ENCODE measurements at regions not wholly inside any gene's neighbourhood (a gene's known extent, or its start where the extent isn't known, plus 50 kb on each side); places are given as distances from the start of the nearest gene placed in this dataset.

GRCh38 chr3:76673171-76673570 is 366.7 kb upstream of the ROBO2 start:
- no peaks in the 10 kb centered on the region for H3K36me3 ChIP-seq (ENCODE audit: insufficient read depth, low read length)
- no peaks in the 10 kb centered on the region for H3K9me3 ChIP-seq (ENCODE audit: control insufficient read depth, insufficient read depth, low read length)
- no peak overlapping the region for H3K9ac ChIP-seq (ENCODE audit: low read depth, low read length)
- peaks cover 7% of the 10 kb centered on the region for H3K4me1 ChIP-seq (ENCODE audit: insufficient read depth, low read length)

- Histone ChIP-seq H3K4me1 (ENCODE audit: insufficient read depth, low read length) (peaks cover 5% of the 10 kb centered on the region; the same call in 1 of the 2 replicates), H3K36me3 (ENCODE audit: insufficient read depth, low read length) (no peaks in the 10 kb centered on the region), H3K9ac (ENCODE audit: low read depth, low read length) (no peak overlapping the region), H3K9me3 (ENCODE audit: control insufficient read depth, insufficient read depth, low read length) (no peaks in the 10 kb centered on the region)
Measured at GRCh38 chr3:76679541-76679940, 360.4 kb upstream of the ROBO2 start.

GRCh38 chr3:76683256-76683655 is 356.6 kb upstream of the ROBO2 start:
- peaks cover 14% of the 10 kb centered on the region for H3K4me1 ChIP-seq (ENCODE audit: insufficient read depth, low read length)
- no peaks in the 10 kb centered on the region for H3K9me3 ChIP-seq (ENCODE audit: control insufficient read depth, insufficient read depth, low read length)
- no peak overlapping the region for H3K9ac ChIP-seq (ENCODE audit: low read depth, low read length)
- H3K36me3 ChIP-seq (ENCODE audit: insufficient read depth, low read length): no peaks in the 10 kb centered on the region

GRCh38 chr3:76684946-76685345 is 355.0 kb upstream of the ROBO2 start:
- Histone ChIP-seq H3K36me3 (ENCODE audit: insufficient read depth, low read length) (no peaks in the 10 kb centered on the region), H3K4me1 (ENCODE audit: insufficient read depth, low read length) (peaks cover 14% of the 10 kb centered on the region), H3K9me3 (ENCODE audit: control insufficient read depth, insufficient read depth, low read length) (no peaks in the 10 kb centered on the region)

GRCh38 chr3:76685858-76686257 is 354.0 kb upstream of the ROBO2 start:
- Histone ChIP-seq H3K9me3 (ENCODE audit: control insufficient read depth, insufficient read depth, low read length) (no peaks in the 10 kb centered on the region), H3K9ac (ENCODE audit: low read depth, low read length) (no peak overlapping the region), H3K4me1 (ENCODE audit: insufficient read depth, low read length) (peaks cover 14% of the 10 kb centered on the region), H3K36me3 (ENCODE audit: insufficient read depth, low read length) (no peaks in the 10 kb centered on the region)

More at GRCh38 chr3:76684946-76685345, 355.0 kb upstream of the ROBO2 start:
- no peak overlapping the region for H3K9ac ChIP-seq (ENCODE audit: low read depth, low read length)

- Histone ChIP-seq H3K4me1 (ENCODE audit: insufficient read depth, low read length) (peaks cover 14% of the 10 kb centered on the region), H3K36me3 (ENCODE audit: insufficient read depth, low read length) (no peaks in the 10 kb centered on the region), H3K9ac (ENCODE audit: low read depth, low read length) (no peak overlapping the region), H3K9me3 (ENCODE audit: control insufficient read depth, insufficient read depth, low read length) (no peaks in the 10 kb centered on the region)
Measured at GRCh38 chr3:76687019-76687418, 352.9 kb upstream of the ROBO2 start.

GRCh38 chr3:76694063-76694462 is 345.8 kb upstream of the ROBO2 start:
- no peaks in the 10 kb centered on the region for H3K36me3 ChIP-seq (ENCODE audit: insufficient read depth, low read length)
- H3K4me1 ChIP-seq (ENCODE audit: insufficient read depth, low read length): no peaks in the 10 kb centered on the region; the same call in 1 of the 2 replicates
- no peak overlapping the region for H3K9ac ChIP-seq (ENCODE audit: low read depth, low read length)
- no peaks in the 10 kb centered on the region for H3K9me3 ChIP-seq (ENCODE audit: control insufficient read depth, insufficient read depth, low read length)

GRCh38 chr3:76698136-76698706 is 341.7 kb upstream of the ROBO2 start:
- H3K9ac ChIP-seq (ENCODE audit: low read depth, low read length): no peak overlapping the region
- H3K4me1 ChIP-seq (ENCODE audit: insufficient read depth, low read length): peaks cover 8% of the 10 kb centered on the region; the same call in 1 of the 2 replicates
- no peaks in the 10 kb centered on the region for H3K36me3 ChIP-seq (ENCODE audit: insufficient read depth, low read length)
- no peaks in the 10 kb centered on the region for H3K9me3 ChIP-seq (ENCODE audit: control insufficient read depth, insufficient read depth, low read length)

GRCh38 chr3:76699846-76700245 is 340.1 kb upstream of the ROBO2 start:
- no peaks in the 10 kb centered on the region for H3K36me3 ChIP-seq (ENCODE audit: insufficient read depth, low read length)
- no peaks in the 10 kb centered on the region for H3K9me3 ChIP-seq (ENCODE audit: control insufficient read depth, insufficient read depth, low read length)
- peaks cover 8% of the 10 kb centered on the region; the same call in 1 of the 2 replicates for H3K4me1 ChIP-seq (ENCODE audit: insufficient read depth, low read length)
- no peak overlapping the region for H3K9ac ChIP-seq (ENCODE audit: low read depth, low read length)

GRCh38 chr3:76700323-76700722 is 339.6 kb upstream of the ROBO2 start:
- H3K36me3 ChIP-seq (ENCODE audit: insufficient read depth, low read length): no peaks in the 10 kb centered on the region
- H3K9ac ChIP-seq (ENCODE audit: low read depth, low read length): no peak overlapping the region
- no peaks in the 10 kb centered on the region for H3K9me3 ChIP-seq (ENCODE audit: control insufficient read depth, insufficient read depth, low read length)
- H3K4me1 ChIP-seq (ENCODE audit: insufficient read depth, low read length): peaks cover 8% of the 10 kb centered on the region; the same call in 1 of the 2 replicates

- Histone ChIP-seq H3K4me1 (ENCODE audit: insufficient read depth, low read length) (peaks cover 8% of the 10 kb centered on the region; the same call in 1 of the 2 replicates), H3K36me3 (ENCODE audit: insufficient read depth, low read length) (no peaks in the 10 kb centered on the region), H3K9ac (ENCODE audit: low read depth, low read length) (no peak overlapping the region), H3K9me3 (ENCODE audit: control insufficient read depth, insufficient read depth, low read length) (no peaks in the 10 kb centered on the region)
Measured at GRCh38 chr3:76702676-76703075, 337.2 kb upstream of the ROBO2 start.

- H3K4me1 ChIP-seq (ENCODE audit: insufficient read depth, low read length): peaks cover 3% of the 10 kb centered on the region; the same call in 1 of the 2 replicates
- H3K9ac ChIP-seq (ENCODE audit: low read depth, low read length): no peak overlapping the region
- H3K36me3 ChIP-seq (ENCODE audit: insufficient read depth, low read length): no peaks in the 10 kb centered on the region
- H3K9me3 ChIP-seq (ENCODE audit: control insufficient read depth, insufficient read depth, low read length): no peaks in the 10 kb centered on the region
Measured at GRCh38 chr3:76715426-76715825, 324.5 kb upstream of the ROBO2 start.

- Histone ChIP-seq H3K9ac (ENCODE audit: low read depth, low read length) (no peak overlapping the region), H3K36me3 (ENCODE audit: insufficient read depth, low read length) (no peaks in the 10 kb centered on the region), H3K9me3 (ENCODE audit: control insufficient read depth, insufficient read depth, low read length) (no peaks in the 10 kb centered on the region), H3K4me1 (ENCODE audit: insufficient read depth, low read length) (no peaks in the 10 kb centered on the region)
Measured at GRCh38 chr3:76723366-76723765, 316.5 kb upstream of the ROBO2 start.

- H3K4me1 ChIP-seq (ENCODE audit: insufficient read depth, low read length): no peaks in the 10 kb centered on the region
- H3K9me3 ChIP-seq (ENCODE audit: control insufficient read depth, insufficient read depth, low read length): no peaks in the 10 kb centered on the region
- no peak overlapping the region for H3K9ac ChIP-seq (ENCODE audit: low read depth, low read length)
Measured at GRCh38 chr3:76724075-76724474, 315.8 kb upstream of the ROBO2 start.

GRCh38 chr3:76724706-76725105 is 315.2 kb upstream of the ROBO2 start:
- Histone ChIP-seq H3K9ac (ENCODE audit: low read depth, low read length) (no peak overlapping the region), H3K9me3 (ENCODE audit: control insufficient read depth, insufficient read depth, low read length) (no peaks in the 10 kb centered on the region), H3K4me1 (ENCODE audit: insufficient read depth, low read length) (no peaks in the 10 kb centered on the region), H3K36me3 (ENCODE audit: insufficient read depth, low read length) (no peaks in the 10 kb centered on the region)

More at GRCh38 chr3:76724075-76724474, 315.8 kb upstream of the ROBO2 start:
- no peaks in the 10 kb centered on the region for H3K36me3 ChIP-seq (ENCODE audit: insufficient read depth, low read length)
